ENCODE measurements at regions not wholly inside any gene's neighbourhood (a gene's known extent, or its start where the extent isn't known, plus 50 kb on each side); places are given as distances from the start of the nearest gene placed in this dataset.

DNA sequence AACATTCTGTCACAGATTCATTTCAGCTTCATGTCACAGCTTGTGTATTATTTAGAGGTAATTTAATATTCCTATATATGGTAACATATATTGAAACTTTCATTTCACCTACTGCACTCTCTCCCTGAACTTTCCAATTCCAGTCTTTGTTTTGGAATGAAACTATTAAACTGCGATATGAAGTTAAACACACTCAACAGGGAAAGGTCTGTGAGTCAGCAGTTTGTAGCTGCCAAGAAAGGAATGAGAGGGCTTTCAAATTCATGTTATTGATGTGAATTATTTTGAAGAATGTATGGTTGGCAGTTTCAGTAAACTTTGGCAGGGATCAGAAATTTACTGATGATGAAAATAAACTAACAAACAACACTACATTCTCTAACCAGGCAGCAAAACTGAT is 148.3 kb downstream of the HNMT start:
- H3K4me1 ChIP-seq (ENCODE audit: insufficient read depth): no peaks in the 10 kb centered on the region; the same call in 1 of the 2 replicates
- H3K4me3 ChIP-seq: no peak overlapping the region
- no peaks in the 10 kb centered on the region for H3F3A ChIP-seq (replicated peaks; ENCODE audit: low read depth)
- H4K20me1 ChIP-seq (replicated peaks; ENCODE audit: insufficient read depth): no peaks in the 10 kb centered on the region
- Mint-ChIP-seq H3K27ac (peak overlapping the region; percentile 36; the same call in 1 of the 2 replicates), H3K27me3 (ENCODE audit: insufficient read depth, low read depth, poor library complexity) (no peaks in the 10 kb centered on the region), H3K4me3 (no peak overlapping the region), H3K36me3 (ENCODE audit: low read depth) (peaks cover 12% of the 10 kb centered on the region; the same call in 2 of the 3 replicates), H3K9me3 (peaks cover 15% of the 10 kb centered on the region), H3K4me1 (no peaks in the 10 kb centered on the region)
- H3K27ac ChIP-seq (ENCODE audit: low read depth): no peak overlapping the region
- no peak overlapping the region for H2AFZ ChIP-seq
- no peaks in the 10 kb centered on the region for H3K9me2 ChIP-seq (ENCODE audit: insufficient read depth)
- no peak for DNase-seq (ENCODE audit: low spot score)
- no peaks in the 10 kb centered on the region for H3K27me3 ChIP-seq (ENCODE audit: insufficient read depth)
- TF ChIP-seq NANOG (IDR thresholded peaks at IDR 0.05; ENCODE audit: borderline replicate concordance) (no peak), EZH2phosphoT487 (IDR thresholded peaks at IDR 0.05; ENCODE audit: unreplicated experiment) (no peak), CREB1 (CRISPR knock-in tag; IDR thresholded peaks at IDR 0.05; ENCODE audit: low read depth) (no peak), STAT1 (IDR thresholded peaks at IDR 0.05; ENCODE audit: unreplicated experiment) (no peak)
- TF ChIP-seq, protein P1, sequence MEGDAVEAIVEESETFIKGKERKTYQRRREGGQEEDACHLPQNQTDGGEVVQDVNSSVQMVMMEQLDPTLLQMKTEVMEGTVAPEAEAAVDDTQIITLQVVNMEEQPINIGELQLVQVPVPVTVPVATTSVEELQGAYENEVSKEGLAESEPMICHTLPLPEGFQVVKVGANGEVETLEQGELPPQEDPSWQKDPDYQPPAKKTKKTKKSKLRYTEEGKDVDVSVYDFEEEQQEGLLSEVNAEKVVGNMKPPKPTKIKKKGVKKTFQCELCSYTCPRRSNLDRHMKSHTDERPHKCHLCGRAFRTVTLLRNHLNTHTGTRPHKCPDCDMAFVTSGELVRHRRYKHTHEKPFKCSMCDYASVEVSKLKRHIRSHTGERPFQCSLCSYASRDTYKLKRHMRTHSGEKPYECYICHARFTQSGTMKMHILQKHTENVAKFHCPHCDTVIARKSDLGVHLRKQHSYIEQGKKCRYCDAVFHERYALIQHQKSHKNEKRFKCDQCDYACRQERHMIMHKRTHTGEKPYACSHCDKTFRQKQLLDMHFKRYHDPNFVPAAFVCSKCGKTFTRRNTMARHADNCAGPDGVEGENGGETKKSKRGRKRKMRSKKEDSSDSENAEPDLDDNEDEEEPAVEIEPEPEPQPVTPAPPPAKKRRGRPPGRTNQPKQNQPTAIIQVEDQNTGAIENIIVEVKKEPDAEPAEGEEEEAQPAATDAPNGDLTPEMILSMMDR (conservative IDR thresholded peaks at IDR 0.05; ENCODE audit: low read depth in 2 of 2): no peak
- no peak overlapping the region for H3K4me2 ChIP-seq
- no peak for ATAC-seq
- H3K36me3 ChIP-seq (ENCODE audit: insufficient read depth): no peaks in the 10 kb centered on the region
- no peaks in the 10 kb centered on the region for H3K79me2 ChIP-seq (replicated peaks; ENCODE audit: insufficient read depth)

DNA sequence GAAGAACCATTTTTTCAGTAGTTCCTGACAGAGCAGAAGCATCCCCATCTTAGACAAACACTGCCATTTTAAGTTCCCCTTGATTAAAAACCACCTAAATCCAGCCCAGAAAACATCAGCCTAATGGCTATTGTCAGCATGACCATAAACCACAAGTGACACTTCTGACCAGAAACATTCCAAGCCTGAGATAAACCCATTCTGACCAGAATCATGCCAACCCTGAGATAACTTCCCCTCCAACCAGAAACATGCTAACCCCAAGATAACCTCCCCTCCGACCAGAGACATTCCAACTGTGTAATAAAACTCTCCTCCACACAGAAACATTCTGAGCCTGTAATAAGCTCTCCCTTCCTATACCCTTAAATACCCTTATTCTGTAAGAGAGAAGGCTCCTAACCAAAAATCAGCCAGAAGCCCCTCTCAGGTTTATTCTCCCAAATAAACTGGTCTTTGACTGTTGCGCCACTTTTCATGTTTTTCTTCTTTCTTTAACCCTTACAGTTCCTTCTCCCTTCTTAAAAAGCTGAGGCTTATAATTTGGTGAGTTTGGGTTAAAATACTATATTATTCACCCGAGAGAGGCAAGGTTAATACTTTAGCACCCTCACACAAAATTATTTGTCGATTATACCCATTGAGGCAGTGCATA is 149.7 kb downstream of the HNMT start:
- H3K4me1 Mint-ChIP-seq: no peaks in the 10 kb centered on the region
- peaks cover 12% of the 10 kb centered on the region; the same call in 2 of the 3 replicates for H3K36me3 Mint-ChIP-seq (ENCODE audit: low read depth)
- H3K27me3 Mint-ChIP-seq (ENCODE audit: insufficient read depth, low read depth, poor library complexity): no peaks in the 10 kb centered on the region
- H3K27ac Mint-ChIP-seq: no peak overlapping the region
- H3K4me3 Mint-ChIP-seq: no peak overlapping the region
- DNase-seq (ENCODE audit: low spot score) (no peak), ATAC-seq (no peak)
- Histone ChIP-seq H3K4me2 (no peak overlapping the region), H3K9me2 (ENCODE audit: insufficient read depth) (no peaks in the 10 kb centered on the region), H3K27ac (ENCODE audit: low read depth) (no peak overlapping the region), H3F3A (replicated peaks; ENCODE audit: low read depth) (no peaks in the 10 kb centered on the region), H4K20me1 (replicated peaks; ENCODE audit: insufficient read depth) (no peaks in the 10 kb centered on the region), H3K4me3 (no peak overlapping the region), H3K4me1 (ENCODE audit: insufficient read depth) (no peaks in the 10 kb centered on the region; the same call in 1 of the 2 replicates), H2AFZ (no peak overlapping the region), H3K79me2 (replicated peaks; ENCODE audit: insufficient read depth) (no peaks in the 10 kb centered on the region), H3K36me3 (ENCODE audit: insufficient read depth) (no peaks in the 10 kb centered on the region), H3K27me3 (ENCODE audit: insufficient read depth) (no peaks in the 10 kb centered on the region)
- peaks cover 15% of the 10 kb centered on the region for H3K9me3 Mint-ChIP-seq
- TF ChIP-seq JUNB (IDR thresholded peaks at IDR 0.05; ENCODE audit: unreplicated experiment) (no peak), CREB1 (CRISPR knock-in tag; IDR thresholded peaks at IDR 0.05; ENCODE audit: low read depth) (no peak), POLR2AphosphoS5 (IDR thresholded peaks at IDR 0.05; ENCODE audit: low read depth) (no peak), ZNF331 (CRISPR knock-in tag; IDR thresholded peaks at IDR 0.05; ENCODE audit: low read depth) (no peak), EZH2 (IDR thresholded peaks at IDR 0.05; ENCODE audit: low read depth, unreplicated experiment) (no peak)
- TF ChIP-seq, protein P2, sequence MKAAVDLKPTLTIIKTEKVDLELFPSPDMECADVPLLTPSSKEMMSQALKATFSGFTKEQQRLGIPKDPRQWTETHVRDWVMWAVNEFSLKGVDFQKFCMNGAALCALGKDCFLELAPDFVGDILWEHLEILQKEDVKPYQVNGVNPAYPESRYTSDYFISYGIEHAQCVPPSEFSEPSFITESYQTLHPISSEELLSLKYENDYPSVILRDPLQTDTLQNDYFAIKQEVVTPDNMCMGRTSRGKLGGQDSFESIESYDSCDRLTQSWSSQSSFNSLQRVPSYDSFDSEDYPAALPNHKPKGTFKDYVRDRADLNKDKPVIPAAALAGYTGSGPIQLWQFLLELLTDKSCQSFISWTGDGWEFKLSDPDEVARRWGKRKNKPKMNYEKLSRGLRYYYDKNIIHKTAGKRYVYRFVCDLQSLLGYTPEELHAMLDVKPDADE (IDR thresholded peaks at IDR 0.05): no peak
- TF ChIP-seq, protein P3, sequence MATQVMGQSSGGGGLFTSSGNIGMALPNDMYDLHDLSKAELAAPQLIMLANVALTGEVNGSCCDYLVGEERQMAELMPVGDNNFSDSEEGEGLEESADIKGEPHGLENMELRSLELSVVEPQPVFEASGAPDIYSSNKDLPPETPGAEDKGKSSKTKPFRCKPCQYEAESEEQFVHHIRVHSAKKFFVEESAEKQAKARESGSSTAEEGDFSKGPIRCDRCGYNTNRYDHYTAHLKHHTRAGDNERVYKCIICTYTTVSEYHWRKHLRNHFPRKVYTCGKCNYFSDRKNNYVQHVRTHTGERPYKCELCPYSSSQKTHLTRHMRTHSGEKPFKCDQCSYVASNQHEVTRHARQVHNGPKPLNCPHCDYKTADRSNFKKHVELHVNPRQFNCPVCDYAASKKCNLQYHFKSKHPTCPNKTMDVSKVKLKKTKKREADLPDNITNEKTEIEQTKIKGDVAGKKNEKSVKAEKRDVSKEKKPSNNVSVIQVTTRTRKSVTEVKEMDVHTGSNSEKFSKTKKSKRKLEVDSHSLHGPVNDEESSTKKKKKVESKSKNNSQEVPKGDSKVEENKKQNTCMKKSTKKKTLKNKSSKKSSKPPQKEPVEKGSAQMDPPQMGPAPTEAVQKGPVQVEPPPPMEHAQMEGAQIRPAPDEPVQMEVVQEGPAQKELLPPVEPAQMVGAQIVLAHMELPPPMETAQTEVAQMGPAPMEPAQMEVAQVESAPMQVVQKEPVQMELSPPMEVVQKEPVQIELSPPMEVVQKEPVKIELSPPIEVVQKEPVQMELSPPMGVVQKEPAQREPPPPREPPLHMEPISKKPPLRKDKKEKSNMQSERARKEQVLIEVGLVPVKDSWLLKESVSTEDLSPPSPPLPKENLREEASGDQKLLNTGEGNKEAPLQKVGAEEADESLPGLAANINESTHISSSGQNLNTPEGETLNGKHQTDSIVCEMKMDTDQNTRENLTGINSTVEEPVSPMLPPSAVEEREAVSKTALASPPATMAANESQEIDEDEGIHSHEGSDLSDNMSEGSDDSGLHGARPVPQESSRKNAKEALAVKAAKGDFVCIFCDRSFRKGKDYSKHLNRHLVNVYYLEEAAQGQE (IDR thresholded peaks at IDR 0.05; ENCODE audit: unreplicated experiment): no peak

All from GM23338 (cell line).